ENCODE measurements at regions not wholly inside any gene's neighbourhood (a gene's known extent, or its start where the extent isn't known, plus 50 kb on each side); places are given as distances from the start of the nearest gene placed in this dataset.
A peak's percentile ranks its signal among the peaks of the same experiment; 100 is the strongest.

DNA sequence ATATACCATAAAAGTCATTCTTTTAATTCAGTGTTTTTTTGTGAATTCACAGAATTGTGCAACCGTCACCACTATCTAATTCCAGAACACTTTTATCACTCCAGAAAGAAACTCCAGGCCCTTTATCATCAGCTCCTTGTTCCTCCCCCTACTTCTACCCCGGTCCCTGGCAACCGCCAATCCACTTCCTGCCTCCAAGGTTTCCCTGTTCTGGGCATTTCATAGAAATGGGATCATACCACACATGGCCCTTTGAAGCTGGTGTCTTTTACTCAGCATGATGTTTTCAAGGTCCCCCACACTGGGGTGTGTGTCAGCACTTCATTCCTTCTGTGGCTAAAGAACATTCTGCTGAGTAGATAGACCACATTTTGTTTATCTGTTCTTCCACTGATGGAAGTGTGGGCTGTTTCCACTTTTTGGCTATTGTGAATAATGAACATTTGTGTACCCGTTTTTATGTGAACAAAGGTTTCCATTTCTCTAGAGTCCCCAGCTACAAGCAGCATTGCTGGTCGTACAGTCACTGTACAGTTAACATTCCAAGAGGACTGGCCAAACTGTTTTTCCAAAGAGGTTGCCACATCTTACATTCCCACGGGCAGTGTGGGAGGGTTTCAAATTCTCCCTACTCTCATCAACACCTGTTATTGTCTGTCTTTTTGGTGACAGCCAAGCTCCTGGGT is 75.8 kb upstream of the ZNF469 start (continued):
- TF ChIP-seq HNRNPL (IDR thresholded peaks at IDR 0.05; ENCODE audit: low read depth, low read length) (no peak), ZNF589 (CRISPR knock-in tag; IDR thresholded peaks at IDR 0.05; ENCODE audit: low read depth) (no peak), CHD1 (IDR thresholded peaks at IDR 0.05; ENCODE audit: low read length) (no peak), MEF2D (tag; conservative IDR thresholded peaks at IDR 0.05; ENCODE audit: low read depth) (no peak), PHB2 (IDR thresholded peaks at IDR 0.05; ENCODE audit: low read depth) (no peak), ZNF398 (CRISPR knock-in tag; IDR thresholded peaks at IDR 0.05) (no peak), JUNB (CRISPR knock-in tag; conservative IDR thresholded peaks at IDR 0.05) (no peak), NR1H2 (CRISPR knock-in tag; IDR thresholded peaks at IDR 0.05) (no peak), PTRF (tag; IDR thresholded peaks at IDR 0.05) (no peak), SNRNP70 (optimal IDR thresholded peaks at IDR 0.05; ENCODE audit: low read depth, low read length) (no peak), MTF1 (CRISPR knock-in tag; IDR thresholded peaks at IDR 0.05; ENCODE audit: borderline replicate concordance) (no peak), KAT8 (IDR thresholded peaks at IDR 0.05; ENCODE audit: low read depth) (no peak), RBBP5 (IDR thresholded peaks at IDR 0.05; ENCODE audit: borderline replicate concordance, insufficient read depth, low read length, poor library complexity, severe bottlenecking) (no peak), CEBPG (CRISPR knock-in tag; IDR thresholded peaks at IDR 0.05) (no peak), CEBPG (tag; conservative IDR thresholded peaks at IDR 0.05 in 1 of 2, IDR thresholded peaks at IDR 0.05 in 1 of 2) (peak; percentile 49 to 71), GTF2E2 (tag; IDR thresholded peaks at IDR 0.05) (no peak), MCM5 (IDR thresholded peaks at IDR 0.05; ENCODE audit: low read depth) (no peak), ZNF778 (CRISPR knock-in tag; IDR thresholded peaks at IDR 0.05) (no peak), NFYB (IDR thresholded peaks at IDR 0.05; ENCODE audit: extremely low read depth, insufficient read length) (no peak), PHF20 (IDR thresholded peaks at IDR 0.05; ENCODE audit: partially characterized antibody) (no peak)
- TF ChIP-seq, protein P1, sequence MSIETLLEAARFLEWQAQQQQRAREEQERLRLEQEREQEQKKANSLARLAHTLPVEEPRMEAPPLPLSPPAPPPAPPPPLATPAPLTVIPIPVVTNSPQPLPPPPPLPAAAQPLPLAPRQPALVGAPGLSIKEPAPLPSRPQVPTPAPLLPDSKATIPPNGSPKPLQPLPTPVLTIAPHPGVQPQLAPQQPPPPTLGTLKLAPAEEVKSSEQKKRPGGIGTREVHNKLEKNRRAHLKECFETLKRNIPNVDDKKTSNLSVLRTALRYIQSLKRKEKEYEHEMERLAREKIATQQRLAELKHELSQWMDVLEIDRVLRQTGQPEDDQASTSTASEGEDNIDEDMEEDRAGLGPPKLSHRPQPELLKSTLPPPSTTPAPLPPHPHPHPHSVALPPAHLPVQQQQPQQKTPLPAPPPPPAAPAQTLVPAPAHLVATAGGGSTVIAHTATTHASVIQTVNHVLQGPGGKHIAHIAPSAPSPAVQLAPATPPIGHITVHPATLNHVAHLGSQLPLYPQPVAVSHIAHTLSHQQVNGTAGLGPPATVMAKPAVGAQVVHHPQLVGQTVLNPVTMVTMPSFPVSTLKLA (conservative IDR thresholded peaks at IDR 0.05): no peak
- TF ChIP-seq, protein P2, sequence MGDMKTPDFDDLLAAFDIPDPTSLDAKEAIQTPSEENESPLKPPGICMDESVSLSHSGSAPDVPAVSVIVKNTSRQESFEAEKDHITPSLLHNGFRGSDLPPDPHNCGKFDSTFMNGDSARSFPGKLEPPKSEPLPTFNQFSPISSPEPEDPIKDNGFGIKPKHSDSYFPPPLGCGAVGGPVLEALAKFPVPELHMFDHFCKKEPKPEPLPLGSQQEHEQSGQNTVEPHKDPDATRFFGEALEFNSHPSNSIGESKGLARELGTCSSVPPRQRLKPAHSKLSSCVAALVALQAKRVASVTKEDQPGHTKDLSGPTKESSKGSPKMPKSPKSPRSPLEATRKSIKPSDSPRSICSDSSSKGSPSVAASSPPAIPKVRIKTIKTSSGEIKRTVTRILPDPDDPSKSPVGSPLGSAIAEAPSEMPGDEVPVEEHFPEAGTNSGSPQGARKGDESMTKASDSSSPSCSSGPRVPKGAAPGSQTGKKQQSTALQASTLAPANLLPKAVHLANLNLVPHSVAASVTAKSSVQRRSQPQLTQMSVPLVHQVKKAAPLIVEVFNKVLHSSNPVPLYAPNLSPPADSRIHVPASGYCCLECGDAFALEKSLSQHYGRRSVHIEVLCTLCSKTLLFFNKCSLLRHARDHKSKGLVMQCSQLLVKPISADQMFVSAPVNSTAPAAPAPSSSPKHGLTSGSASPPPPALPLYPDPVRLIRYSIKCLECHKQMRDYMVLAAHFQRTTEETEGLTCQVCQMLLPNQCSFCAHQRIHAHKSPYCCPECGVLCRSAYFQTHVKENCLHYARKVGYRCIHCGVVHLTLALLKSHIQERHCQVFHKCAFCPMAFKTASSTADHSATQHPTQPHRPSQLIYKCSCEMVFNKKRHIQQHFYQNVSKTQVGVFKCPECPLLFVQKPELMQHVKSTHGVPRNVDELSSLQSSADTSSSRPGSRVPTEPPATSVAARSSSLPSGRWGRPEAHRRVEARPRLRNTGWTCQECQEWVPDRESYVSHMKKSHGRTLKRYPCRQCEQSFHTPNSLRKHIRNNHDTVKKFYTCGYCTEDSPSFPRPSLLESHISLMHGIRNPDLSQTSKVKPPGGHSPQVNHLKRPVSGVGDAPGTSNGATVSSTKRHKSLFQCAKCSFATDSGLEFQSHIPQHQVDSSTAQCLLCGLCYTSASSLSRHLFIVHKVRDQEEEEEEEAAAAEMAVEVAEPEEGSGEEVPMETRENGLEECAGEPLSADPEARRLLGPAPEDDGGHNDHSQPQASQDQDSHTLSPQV (IDR thresholded peaks at IDR 0.05): no peak

Data from K562 (cell line).